Epidermal melanocyte (primary cell): ENCODE measurements at regions not wholly inside any gene's neighbourhood (a gene's known extent, or its start where the extent isn't known, plus 50 kb on each side); places are given as distances from the start of the nearest gene placed in this dataset.

Source experiments
- DNase-seq: peaks from one replicate; pipeline ENCODE4 v3.0.0; 2011; ENCODE audit warnings: low spot score; ENCODE audit not compliant: insufficient read length

GRCh38 chr1:106043971-106044370 lies 1012.5 kb upstream of the PRMT6 start:
- DNase-seq: no peak

GRCh38 chr1:106047210-106047609 lies 1009.3 kb upstream of the PRMT6 start:
- no peak for DNase-seq

GRCh38 chr1:106049595-106049994 lies 1006.9 kb upstream of the PRMT6 start:
- DNase-seq: no peak

DNA sequence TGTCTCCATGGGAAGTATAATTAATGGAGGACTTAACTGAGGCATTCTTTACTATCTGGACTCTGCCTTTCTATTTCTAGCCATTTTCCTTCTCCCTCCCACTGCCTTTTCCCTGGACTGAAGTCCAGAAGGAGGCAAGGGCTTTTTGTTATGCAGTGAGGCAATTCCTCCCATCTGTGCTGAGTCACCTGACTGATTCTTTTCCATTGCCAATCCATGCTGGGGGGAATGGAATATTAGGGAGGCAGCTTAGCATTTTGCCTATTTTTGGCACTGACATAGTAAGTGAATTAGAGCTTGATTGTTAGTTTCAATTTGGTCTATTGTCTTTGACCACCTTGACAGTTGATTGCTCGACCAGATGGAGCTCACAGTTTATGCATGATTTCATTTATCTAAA lies 1000.6 kb upstream of the PRMT6 start:
- no peak for DNase-seq

DNA sequence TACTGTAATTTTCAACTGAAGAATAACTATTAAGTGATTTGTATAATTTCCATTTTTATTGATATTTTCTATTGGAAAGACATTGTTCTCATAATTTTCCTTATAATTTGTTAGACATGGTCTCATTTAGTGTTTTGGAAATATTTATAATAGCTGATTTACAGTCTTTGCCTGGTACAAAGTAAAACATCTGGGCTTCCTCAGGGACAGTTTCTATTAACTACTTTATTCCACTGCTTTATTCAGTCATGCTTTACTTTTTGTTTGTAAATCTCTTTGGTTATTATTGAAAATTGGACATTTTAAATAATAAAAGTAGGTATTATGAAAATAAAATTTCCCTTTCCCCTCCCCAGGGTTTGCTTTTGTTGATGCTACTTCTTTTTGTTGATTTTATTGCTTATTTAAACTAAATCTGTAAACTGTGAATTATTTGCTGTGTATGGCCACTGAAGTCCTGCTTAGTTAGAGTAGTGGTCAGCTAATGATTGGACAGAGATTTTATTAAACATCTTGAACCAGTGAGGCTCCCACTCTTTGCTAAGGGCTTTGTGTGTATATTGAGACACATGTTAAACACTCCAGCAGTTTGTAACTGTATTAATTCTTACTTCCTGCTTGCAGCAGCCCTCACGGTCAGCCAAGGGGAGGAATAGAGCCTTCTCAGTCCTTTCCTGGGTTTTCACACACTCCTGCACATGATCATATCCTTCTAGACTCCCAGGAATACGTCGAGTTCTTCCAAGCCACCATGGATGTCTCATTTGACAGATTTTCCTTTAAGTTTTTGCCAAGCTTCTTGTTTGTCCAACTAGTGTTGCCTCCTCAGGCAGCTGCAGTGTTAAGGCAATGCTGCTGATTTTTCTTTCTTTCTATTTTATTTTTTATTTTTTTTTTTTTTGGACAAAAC lies 994.6 kb upstream of the PRMT6 start:
- DNase-seq: no peak

- no peak for DNase-seq
Measured at GRCh38 chr1:106063510-106063909, 993.0 kb upstream of the PRMT6 start.

GRCh38 chr1:106072909-106073600 lies 983.4 kb upstream of the PRMT6 start:
- no peak for DNase-seq

DNA sequence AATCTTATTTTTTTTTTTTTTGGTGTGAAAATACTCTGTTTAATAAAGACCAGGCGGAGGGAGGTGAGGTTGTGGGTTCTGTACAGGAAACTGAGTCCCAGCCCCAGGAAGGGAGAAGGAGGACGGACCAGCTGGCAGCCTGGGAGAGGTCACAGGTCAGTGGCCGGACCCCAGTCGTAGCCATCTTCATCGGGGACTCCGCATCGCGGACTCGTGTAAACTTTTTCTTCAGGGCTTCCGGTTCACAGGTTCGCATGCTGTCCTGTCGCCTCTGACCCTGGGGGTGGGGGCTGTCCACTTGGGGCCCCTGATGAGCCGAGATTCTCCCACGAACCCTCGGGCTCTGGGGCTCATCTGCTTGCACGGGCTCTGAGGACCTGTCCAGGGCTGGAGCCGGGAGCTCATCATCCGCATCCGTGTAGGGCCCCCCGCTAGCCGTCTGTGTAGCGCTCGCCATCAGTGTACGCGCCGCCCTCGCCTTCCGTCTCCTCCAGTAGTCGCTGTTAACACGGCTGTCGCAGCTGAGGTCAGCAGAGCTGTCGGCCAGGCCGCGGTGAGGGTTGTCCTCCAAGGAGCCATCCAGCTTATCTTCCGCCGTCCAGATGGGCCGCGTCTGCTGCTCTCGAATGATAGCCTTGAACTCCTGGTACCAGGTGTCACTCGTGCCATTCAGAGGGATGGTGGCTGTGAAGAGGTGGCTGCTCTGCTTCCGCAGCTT lies 975.7 kb upstream of the PRMT6 start:
- DNase-seq: no peak

- no peak for DNase-seq
Measured at GRCh38 chr1:106111044-106111443, 945.4 kb upstream of the PRMT6 start.

DNA sequence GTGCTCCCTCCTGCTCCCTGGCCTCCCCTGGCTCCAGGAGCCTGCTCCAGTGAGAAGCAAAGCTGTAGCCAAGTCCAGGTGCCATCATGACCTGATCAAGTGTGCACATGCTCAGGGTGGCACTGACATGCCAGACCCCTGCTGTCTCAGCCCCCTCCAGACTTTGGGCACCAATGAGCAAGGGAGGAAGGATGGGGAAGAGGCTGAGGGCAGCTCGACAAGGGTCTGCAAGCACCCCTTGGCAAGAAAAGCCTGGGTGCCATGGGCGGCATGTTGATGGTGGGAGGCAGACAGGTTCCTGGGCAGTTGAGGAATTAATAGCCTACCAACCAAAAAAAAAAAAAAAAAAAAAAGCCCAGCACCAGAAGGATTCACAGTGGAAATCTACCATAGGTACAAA lies 942.6 kb upstream of the PRMT6 start:
- no peak for DNase-seq

DNA sequence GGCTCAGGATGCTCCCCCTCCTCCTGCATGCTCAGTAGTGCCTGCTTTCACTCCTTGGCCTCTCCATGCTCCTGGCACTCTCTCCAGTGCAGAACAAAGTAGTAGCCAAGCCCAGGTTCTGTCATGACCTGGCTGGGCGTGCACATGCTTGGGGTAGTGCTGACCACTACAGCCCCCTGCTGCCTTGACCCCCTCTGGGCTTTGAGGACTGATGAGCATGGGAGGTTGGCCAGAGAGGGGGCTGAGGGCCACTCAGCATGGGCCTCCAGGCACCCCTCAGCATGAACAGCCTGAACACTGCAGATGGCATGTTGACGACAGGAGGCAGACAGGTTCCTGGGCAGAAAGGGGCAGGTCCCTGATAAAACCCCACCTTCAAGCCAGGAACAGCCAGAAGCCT lies 935.7 kb upstream of the PRMT6 start:
- no peak for DNase-seq

- DNase-seq: no peak
Measured at GRCh38 chr1:106121728-106122127, 934.7 kb upstream of the PRMT6 start.

GRCh38 chr1:106134561-106134960 lies 921.9 kb upstream of the PRMT6 start:
- no peak for DNase-seq

GRCh38 chr1:106173101-106173500 lies 883.4 kb upstream of the PRMT6 start:
- no peak for DNase-seq

GRCh38 chr1:106178791-106179190 lies 877.7 kb upstream of the PRMT6 start:
- DNase-seq: no peak

DNA sequence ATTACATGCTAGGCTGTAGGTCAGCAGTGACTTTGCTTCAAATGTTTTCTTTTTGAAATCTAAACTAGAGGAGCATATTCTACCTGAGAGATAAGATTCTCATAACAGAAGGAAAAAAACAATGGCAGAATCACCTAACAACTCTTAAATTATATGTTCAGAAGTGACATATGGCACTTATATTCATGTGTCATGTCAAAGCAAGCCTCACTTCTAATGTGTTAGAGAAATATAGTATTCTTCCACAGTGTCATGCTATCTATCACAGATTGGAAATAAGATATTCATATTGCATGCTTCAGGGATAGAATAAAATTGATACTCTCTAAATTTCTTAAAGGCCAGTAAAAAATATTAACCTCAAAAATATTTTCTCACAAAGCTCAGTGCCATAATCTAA lies 874.6 kb upstream of the PRMT6 start:
- DNase-seq: no peak

DNA sequence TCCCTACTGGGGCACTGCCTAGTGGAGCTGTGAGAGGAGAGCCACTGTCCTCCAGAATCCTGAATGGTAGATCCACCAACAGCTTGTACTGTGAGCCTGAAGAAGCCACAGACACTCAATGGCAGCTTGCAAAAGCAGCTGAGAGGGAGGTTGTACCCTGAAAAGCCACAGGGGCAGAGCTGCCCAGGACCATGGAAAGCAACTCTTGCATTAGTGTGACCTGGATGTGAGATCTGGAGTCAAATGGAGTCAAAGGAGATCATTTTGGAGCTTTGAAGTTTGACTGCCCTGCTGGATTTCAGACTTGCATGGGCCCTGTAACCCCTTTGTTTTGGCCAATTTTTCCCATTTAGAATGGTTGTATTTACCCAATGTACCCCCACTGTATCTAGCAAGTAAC lies 871.4 kb upstream of the PRMT6 start:
- DNase-seq: no peak

GRCh38 chr1:106189780-106190179 lies 866.7 kb upstream of the PRMT6 start:
- no peak for DNase-seq

DNA sequence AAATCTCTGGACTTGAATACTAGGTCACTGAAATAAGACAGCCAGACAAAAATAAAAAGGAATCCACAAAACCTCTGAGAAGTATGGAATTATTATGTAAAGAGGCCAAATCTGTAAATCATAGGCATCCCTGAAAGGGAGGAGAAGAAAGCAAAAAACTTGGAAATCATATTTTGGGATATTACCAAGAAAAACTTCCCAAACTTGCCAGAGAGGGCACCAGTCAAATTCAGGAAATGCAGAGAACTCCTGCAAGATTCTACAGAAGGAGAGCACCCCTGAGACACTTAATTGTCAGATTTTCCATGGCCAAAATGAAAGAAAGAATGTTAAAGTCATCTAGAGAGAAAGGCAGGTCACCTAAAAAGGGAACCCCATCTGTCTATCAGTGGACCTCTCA lies 862.3 kb upstream of the PRMT6 start:
- no peak for DNase-seq

GRCh38 chr1:106200711-106201110 lies 855.8 kb upstream of the PRMT6 start:
- no peak for DNase-seq

- DNase-seq: no peak
Measured at GRCh38 chr1:106207185-106207584, 849.3 kb upstream of the PRMT6 start.

DNA sequence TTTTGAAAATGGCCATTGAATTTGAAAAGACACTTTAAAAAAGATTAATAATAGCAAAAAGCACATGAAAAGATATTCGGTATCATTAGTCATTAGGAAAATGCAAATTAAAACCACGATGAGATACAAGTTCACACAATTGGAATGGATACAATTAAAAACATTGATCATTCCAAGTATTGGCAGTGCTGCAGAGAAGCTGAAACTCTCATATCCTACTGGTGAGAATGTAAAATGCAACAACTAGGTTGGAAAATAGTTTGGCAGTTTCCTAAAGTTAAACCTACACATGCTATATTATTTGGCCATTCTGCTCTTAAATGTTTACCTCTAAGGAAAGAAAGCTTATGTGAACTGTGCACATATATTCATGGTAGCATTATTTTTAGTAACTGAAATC lies 838.7 kb upstream of the PRMT6 start:
- DNase-seq: no peak
